Stomach (tissue), 8 donors: ENCODE measurements at regions not wholly inside any gene's neighbourhood (a gene's known extent, or its start where the extent isn't known, plus 50 kb on each side); places are given as distances from the start of the nearest gene placed in this dataset.

Experiments used
- DNase-seq, 2 donors: peaks; one replicate each; pipeline versions ENCODE4 v3.0.0 to v3.0.0-alpha.2; 2013 to 2019
- H3K27ac ChIP-seq, 5 donors: fragments of 200-600 bp in 4 of 5; sonication (generic) in 4 of 5; one replicate each; pipeline ENCODE4 v1.5.1; 2013 to 2019; ENCODE audit warnings: mild to moderate bottlenecking in 1 of 5, moderate library complexity in 1 of 5
- H3K27me3 ChIP-seq, 3 donors: fragments of 200-600 bp; sonication (generic); one replicate each; pipeline ENCODE4 v1.5.1; 2017 to 2019; ENCODE audit warnings: mixed run types in 1 of 3
- H3K36me3 ChIP-seq, 4 donors: fragments of 200-600 bp; sonication (generic); 1 replicate in 3 of 4; 2 replicates in 1 of 4; pipeline ENCODE4 v1.5.1; 2016 to 2019
- H3K4me1 ChIP-seq, 4 donors: fragments of 200-600 bp; sonication (generic); one replicate each; pipeline ENCODE4 v1.5.1; 2016 to 2019
- H3K4me3 ChIP-seq, 4 donors: fragments of 200-600 bp; sonication (generic) in 3 of 4; one replicate each; pipeline ENCODE4 v1.5.1; 2016 to 2019; ENCODE audit warnings: mild to moderate bottlenecking in 1 of 4
- H3K9me3 ChIP-seq, 4 donors: fragments of 200-600 bp; sonication (generic); one replicate each; pipeline ENCODE4 v1.5.1; 2016 to 2019
- EP300 ChIP-seq: sonication (generic); formaldehyde crosslinking; IDR thresholded peaks from one replicate; pipeline ENCODE4 v1.6.1; 2017; ENCODE audit warnings: antibody characterized with exemption
- POLR2A ChIP-seq, 4 donors: fragments of 450-650 bp; IDR thresholded peaks; one replicate each; pipeline ENCODE4 v1.6.1; 2016; ENCODE audit warnings: antibody characterized with exemption in 4 of 4, control low read depth in 2 of 4, mild to moderate bottlenecking in 1 of 4, moderate library complexity in 1 of 4
- POLR2AphosphoS5 ChIP-seq, 3 donors: sonication (generic); formaldehyde crosslinking; IDR thresholded peaks; one replicate each; pipeline ENCODE4 v1.6.1; 2016; ENCODE audit warnings: antibody characterized with exemption in 3 of 3
- WGBS, 5 donors: extraction: QIAGEN DNeasy Blood & Tissue Kit in 3 of 5; methylation state at CpG; one replicate each; pipeline versions ENCODE4 v1.1.5 to v1.1.7; 2013 to 2018; 5-methylcytosine and 5-hydroxymethylcytosine counted together
- intact Hi-C: fragments of 100-400 bp; cut with DNase I; formaldehyde crosslinking; loops from one replicate; pipeline ENCODE4 v1.15.1; 2023; ENCODE audit warnings: low total_unique reads
- TF ChIP-seq, protein P1 (sequence below), 7 experiments: fragments of 450-650 bp in 4 of 7; fragments of 200-600 bp in 3 of 7; sonication (generic) in 3 of 7; IDR thresholded peaks; one replicate each; pipeline ENCODE4 v1.5.1; 2016 to 2019; ENCODE audit warnings: antibody characterized with exemption in 7 of 7, control low read depth in 2 of 7, mild to moderate bottlenecking in 1 of 7
- donor health status: healthy with polysubstance abuse.
- donor health status: Bipolar disorder and iron deficiency.
- donor health status: healthy.

DNA sequence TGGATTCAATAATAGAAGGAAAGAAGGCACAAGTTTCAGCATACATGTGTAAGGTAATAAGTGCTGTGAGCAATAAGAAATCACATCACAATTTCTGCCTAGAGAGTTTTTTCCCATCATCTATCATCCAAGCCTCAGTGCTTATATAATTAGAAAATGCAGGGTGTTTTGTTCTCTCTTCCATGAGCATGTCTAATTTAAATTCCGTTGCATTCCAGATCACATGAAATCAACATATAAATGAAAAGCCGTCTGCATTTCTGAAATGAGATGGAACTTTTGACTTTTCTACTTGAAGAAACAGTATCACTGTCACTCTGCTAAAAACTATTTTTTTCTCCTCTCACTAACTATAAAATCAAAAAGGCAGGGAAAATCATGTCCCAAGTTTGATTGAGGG, 74.5 kb upstream of the CD2AP start:
- WGBS, 5 donors = 89 to 98% (median 91%) methylated on average over 2 of the region's 2 CpGs
- Histone ChIP-seq H3K27me3 (no peaks in the 10 kb centered on the region), H3K4me1 (peaks cover 0 to 13% (median 4%) of the 10 kb centered on the region in 4 donors), H3K9me3 (no peaks in the 10 kb centered on the region), H3K27ac (no peak overlapping the region), H3K36me3 (no peaks in the 10 kb centered on the region), H3K4me3 (no peak overlapping the region)
- TF ChIP-seq POLR2AphosphoS5 (IDR thresholded peaks at IDR 0.05) = no peak
- TF ChIP-seq, protein P1, sequence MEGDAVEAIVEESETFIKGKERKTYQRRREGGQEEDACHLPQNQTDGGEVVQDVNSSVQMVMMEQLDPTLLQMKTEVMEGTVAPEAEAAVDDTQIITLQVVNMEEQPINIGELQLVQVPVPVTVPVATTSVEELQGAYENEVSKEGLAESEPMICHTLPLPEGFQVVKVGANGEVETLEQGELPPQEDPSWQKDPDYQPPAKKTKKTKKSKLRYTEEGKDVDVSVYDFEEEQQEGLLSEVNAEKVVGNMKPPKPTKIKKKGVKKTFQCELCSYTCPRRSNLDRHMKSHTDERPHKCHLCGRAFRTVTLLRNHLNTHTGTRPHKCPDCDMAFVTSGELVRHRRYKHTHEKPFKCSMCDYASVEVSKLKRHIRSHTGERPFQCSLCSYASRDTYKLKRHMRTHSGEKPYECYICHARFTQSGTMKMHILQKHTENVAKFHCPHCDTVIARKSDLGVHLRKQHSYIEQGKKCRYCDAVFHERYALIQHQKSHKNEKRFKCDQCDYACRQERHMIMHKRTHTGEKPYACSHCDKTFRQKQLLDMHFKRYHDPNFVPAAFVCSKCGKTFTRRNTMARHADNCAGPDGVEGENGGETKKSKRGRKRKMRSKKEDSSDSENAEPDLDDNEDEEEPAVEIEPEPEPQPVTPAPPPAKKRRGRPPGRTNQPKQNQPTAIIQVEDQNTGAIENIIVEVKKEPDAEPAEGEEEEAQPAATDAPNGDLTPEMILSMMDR (IDR thresholded peaks at IDR 0.05) = no peak
- TF ChIP-seq POLR2A (IDR thresholded peaks at IDR 0.05) = no peak
- TF ChIP-seq EP300 = no peak
- intact Hi-C loops = no loop called here
- DNase-seq = no peak

DNA sequence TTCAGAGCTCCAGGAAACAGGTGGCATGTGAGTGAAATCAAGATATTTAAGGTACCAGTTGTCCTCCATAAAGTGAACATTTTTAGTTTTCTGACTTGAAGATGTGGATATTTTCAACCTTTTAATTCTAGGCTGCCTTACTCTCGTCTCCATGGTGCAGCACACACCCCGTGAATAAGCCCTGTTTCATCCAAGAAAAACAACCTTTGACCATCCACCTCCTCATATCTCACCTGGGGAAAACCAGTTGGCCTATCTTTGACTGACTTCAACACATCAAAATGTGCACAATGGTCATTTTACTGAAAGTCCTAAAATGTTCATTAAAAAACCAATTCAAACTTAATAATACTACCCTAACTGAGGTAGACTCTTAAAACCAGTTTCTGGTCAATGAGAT, 73.8 kb upstream of the CD2AP start:
- Histone ChIP-seq H3K27me3 (no peaks in the 10 kb centered on the region), H3K27ac (no peak overlapping the region), H3K9me3 (no peaks in the 10 kb centered on the region), H3K4me3 (no peak overlapping the region), H3K36me3 (no peaks in the 10 kb centered on the region), H3K4me1 (peaks cover 0 to 15% (median 4%) of the 10 kb centered on the region in 4 donors)
- peak in 1 of 2 donors; percentile 38 for DNase-seq
- TF ChIP-seq POLR2A (IDR thresholded peaks at IDR 0.05) (no peak), EP300 (no peak), POLR2AphosphoS5 (IDR thresholded peaks at IDR 0.05) (no peak)
- TF ChIP-seq, protein P1 (IDR thresholded peaks at IDR 0.05) = no peak
- intact Hi-C loops = no loop called here
- WGBS, 5 donors = 41 to 67% (median 54%) methylated on average over 2 of the region's 2 CpGs

DNA sequence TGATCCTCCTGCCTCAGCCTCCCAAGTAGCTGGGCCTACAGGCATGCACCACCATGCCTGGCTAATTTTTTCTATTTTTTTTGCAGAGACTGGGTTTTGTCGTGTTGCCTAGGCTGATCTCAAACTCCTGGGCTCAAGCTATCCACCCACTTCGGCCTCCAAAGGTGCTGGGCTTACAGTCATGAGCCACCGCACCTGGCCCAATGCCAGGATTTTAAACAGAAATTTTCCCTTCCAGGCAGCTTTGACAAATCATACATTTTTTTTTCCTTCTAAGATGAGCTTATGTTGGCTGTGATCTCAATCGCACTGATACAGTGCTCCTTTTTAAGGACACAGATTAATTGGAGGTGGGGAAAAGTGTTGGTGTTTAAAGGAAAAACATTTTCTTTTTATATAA, 73.2 kb upstream of the CD2AP start:
- Histone ChIP-seq H3K27ac (peak overlapping the region in 1 of 5 donors; percentile 41), H3K36me3 (no peaks in the 10 kb centered on the region), H3K4me1 (peaks cover 0 to 15% (median 4%) of the 10 kb centered on the region in 4 donors), H3K9me3 (no peaks in the 10 kb centered on the region), H3K27me3 (no peaks in the 10 kb centered on the region), H3K4me3 (no peak overlapping the region)
- TF ChIP-seq, protein P1 (IDR thresholded peaks at IDR 0.05) = no peak
- no peak for TF ChIP-seq POLR2AphosphoS5 (IDR thresholded peaks at IDR 0.05)
- no peak for TF ChIP-seq POLR2A (IDR thresholded peaks at IDR 0.05)
- TF ChIP-seq EP300 = no peak
- WGBS, 5 donors = 81 to 87% (median 83%) methylated on average over 4 of the region's 4 CpGs
- DNase-seq = no peak
- intact Hi-C loops = no loop called here

DNA sequence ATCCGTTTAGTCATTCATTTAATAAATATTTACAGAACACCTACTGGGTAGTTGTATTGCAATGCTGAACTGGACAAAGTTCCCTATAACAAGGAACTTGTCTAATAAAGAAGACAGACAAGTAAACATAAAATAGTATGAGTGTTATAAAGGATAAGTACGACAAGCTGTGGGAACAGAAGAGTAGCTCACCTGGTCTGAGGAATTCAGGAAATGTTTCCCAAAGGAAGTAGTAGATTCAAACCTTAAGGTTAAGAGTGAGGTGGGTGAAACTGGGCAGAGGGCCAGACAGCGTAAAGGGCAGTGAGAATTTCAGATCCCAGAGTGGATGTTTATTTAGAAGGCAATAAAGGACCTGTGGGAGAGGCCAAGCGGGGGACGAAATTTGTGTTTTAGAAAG, 72.3 kb upstream of the CD2AP start:
- 34 to 51% (median 45%) methylated on average over 5 of the region's 5 CpGs for WGBS, 5 donors
- intact Hi-C loops = no loop called here
- Histone ChIP-seq H3K27ac (peak overlapping the region in 3 of 5 donors; percentile 41 to 62 (median 45)), H3K9me3 (no peaks in the 10 kb centered on the region), H3K4me3 (no peak overlapping the region), H3K27me3 (no peaks in the 10 kb centered on the region), H3K4me1 (peaks cover 0 to 15% (median 4%) of the 10 kb centered on the region in 4 donors), H3K36me3 (no peaks in the 10 kb centered on the region)
- TF ChIP-seq, protein P1 (IDR thresholded peaks at IDR 0.05) = no peak
- TF ChIP-seq POLR2A (IDR thresholded peaks at IDR 0.05) (no peak), EP300 (no peak), POLR2AphosphoS5 (IDR thresholded peaks at IDR 0.05) (no peak)
- DNase-seq = peak; percentile 35 to 61
